ENCODE measurements at regions not wholly inside any gene's neighbourhood (a gene's known extent, or its start where the extent isn't known, plus 50 kb on each side); places are given as distances from the start of the nearest gene placed in this dataset.
"Not testable (repeated sequence)": the region's sequence is repeated elsewhere in the genome, so short reads cannot be mapped to it uniquely, and the experiment has no call there.

DNA sequence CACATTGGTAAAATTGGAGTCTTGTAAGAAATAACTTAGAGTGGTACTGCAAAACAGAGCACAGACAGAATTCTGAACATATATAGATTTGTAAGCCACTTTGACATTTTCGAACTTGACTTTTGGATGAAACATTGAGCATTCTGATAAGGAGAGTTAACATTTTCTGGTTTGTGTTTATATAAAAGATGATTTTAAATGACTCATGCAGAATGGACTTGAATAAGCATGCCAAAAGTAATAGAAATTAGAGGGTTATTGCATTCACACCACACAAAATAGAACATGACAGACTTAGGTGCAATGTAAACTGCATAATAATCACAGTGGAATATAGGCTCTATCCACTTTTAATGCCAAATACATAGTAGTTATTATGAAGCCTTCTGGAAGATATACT, 507.0 kb downstream of the DACH1 start:
- no peak for DNase-seq (ENCODE audit: low read depth, low spot score)
- Histone ChIP-seq H3K27me3 (ENCODE audit: control insufficient read depth, insufficient read depth, low read length) (no peaks in the 10 kb centered on the region), H3K27ac (ENCODE audit: low read depth, low read length) (no peak overlapping the region), H3K4me3 (ENCODE audit: low read depth, low read length) (no peak overlapping the region), H3K9me3 (ENCODE audit: control insufficient read depth, insufficient read depth, low read length) (no peaks in the 10 kb centered on the region; the same call in 1 of the 2 replicates)
- POLR2A ChIA-PET, result no interaction called here
- CTCF ChIA-PET, result no interaction called here
- TF ChIP-seq, protein P1, sequence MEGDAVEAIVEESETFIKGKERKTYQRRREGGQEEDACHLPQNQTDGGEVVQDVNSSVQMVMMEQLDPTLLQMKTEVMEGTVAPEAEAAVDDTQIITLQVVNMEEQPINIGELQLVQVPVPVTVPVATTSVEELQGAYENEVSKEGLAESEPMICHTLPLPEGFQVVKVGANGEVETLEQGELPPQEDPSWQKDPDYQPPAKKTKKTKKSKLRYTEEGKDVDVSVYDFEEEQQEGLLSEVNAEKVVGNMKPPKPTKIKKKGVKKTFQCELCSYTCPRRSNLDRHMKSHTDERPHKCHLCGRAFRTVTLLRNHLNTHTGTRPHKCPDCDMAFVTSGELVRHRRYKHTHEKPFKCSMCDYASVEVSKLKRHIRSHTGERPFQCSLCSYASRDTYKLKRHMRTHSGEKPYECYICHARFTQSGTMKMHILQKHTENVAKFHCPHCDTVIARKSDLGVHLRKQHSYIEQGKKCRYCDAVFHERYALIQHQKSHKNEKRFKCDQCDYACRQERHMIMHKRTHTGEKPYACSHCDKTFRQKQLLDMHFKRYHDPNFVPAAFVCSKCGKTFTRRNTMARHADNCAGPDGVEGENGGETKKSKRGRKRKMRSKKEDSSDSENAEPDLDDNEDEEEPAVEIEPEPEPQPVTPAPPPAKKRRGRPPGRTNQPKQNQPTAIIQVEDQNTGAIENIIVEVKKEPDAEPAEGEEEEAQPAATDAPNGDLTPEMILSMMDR (IDR thresholded peaks at IDR 0.05; ENCODE audit: low read depth, low read length), result no peak

- TF ChIP-seq, protein P1 (IDR thresholded peaks at IDR 0.05; ENCODE audit: low read depth, low read length), result no peak
- ChIA-PET CTCF (no interaction called here), POLR2A (no interaction called here)
- Histone ChIP-seq H3K27ac (ENCODE audit: low read depth, low read length) (no peak overlapping the region), H3K4me3 (ENCODE audit: low read depth, low read length) (no peak overlapping the region), H3K9me3 (ENCODE audit: control insufficient read depth, insufficient read depth, low read length) (no peaks in the 10 kb centered on the region; the same call in 1 of the 2 replicates), H3K27me3 (ENCODE audit: control insufficient read depth, insufficient read depth, low read length) (no peaks in the 10 kb centered on the region)
- no peak for DNase-seq (ENCODE audit: low read depth, low spot score)
Observed at GRCh38 chr13:71359641-71360040, 507.4 kb downstream of the DACH1 start.

DNA sequence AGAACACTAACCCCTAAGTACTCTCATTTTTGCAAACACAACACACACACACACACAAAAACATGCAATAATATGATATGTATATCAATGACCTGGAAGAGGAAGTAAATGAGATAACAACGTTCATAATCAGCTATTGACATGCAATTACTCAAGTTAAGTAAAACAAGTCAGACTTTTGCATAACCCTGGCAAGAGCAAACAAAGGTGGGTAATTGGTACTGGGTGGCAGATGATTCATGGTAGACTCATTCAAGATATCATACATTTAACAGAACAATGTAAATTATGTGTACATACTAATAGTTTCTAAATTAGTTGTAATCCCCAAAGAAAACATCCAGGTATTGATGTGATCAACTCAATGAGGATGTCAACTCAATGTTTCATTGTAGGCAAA, 508.8 kb downstream of the DACH1 start:
- Histone ChIP-seq H3K4me3 (ENCODE audit: low read depth, low read length) (no peak overlapping the region), H3K27ac (ENCODE audit: low read depth, low read length) (no peak overlapping the region), H3K27me3 (ENCODE audit: control insufficient read depth, insufficient read depth, low read length) (no peaks in the 10 kb centered on the region), H3K9me3 (ENCODE audit: control insufficient read depth, insufficient read depth, low read length) (no peaks in the 10 kb centered on the region)
- ChIA-PET POLR2A (no interaction called here), CTCF (no interaction called here)
- no peak for DNase-seq (ENCODE audit: low read depth, low spot score)
- TF ChIP-seq, protein P1 (IDR thresholded peaks at IDR 0.05; ENCODE audit: low read depth, low read length), result no peak

GRCh38 chr13:71355010-71355409, 512.0 kb downstream of the DACH1 start:
- H3K4me3 ChIP-seq (ENCODE audit: low read depth, low read length), result no peak overlapping the region
- H3K27me3 ChIP-seq (ENCODE audit: control insufficient read depth, insufficient read depth, low read length), result no peaks in the 10 kb centered on the region
- DNase-seq (ENCODE audit: low read depth, low spot score), result no peak
- TF ChIP-seq, protein P1 (IDR thresholded peaks at IDR 0.05; ENCODE audit: low read depth, low read length), result no peak
- CTCF ChIA-PET, result no interaction called here
- POLR2A ChIA-PET, result no interaction called here
- no peaks in the 10 kb centered on the region for H3K9me3 ChIP-seq (ENCODE audit: control insufficient read depth, insufficient read depth, low read length)
- no peak overlapping the region for H3K27ac ChIP-seq (ENCODE audit: low read depth, low read length)

DNA sequence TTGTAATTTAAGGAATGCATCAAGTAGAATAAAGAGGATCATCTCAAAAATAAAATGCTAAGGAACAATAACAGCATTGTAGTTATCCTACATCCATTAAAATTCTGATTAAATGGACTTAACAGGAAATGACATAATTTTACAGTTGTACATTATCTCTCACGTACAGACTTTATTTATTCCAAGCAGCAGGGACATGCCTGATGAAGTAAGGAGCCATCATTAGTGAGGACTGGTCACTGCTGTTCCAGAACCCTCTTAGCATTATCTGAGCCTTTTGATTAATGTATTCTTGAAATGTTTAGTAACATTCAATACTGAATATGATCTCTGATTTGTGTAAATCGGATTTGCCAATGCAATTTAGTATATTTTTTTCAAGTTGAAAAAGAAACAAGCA, 516.1 kb downstream of the DACH1 start:
- H3K27ac ChIP-seq (ENCODE audit: low read depth, low read length), result no peak overlapping the region
- TF ChIP-seq, protein P1 (IDR thresholded peaks at IDR 0.05; ENCODE audit: low read depth, low read length), result no peak
- DNase-seq (ENCODE audit: low read depth, low spot score), result no peak
- CTCF ChIA-PET, result no interaction called here
- H3K27me3 ChIP-seq (ENCODE audit: control insufficient read depth, insufficient read depth, low read length), result no peaks in the 10 kb centered on the region
- POLR2A ChIA-PET, result no interaction called here
- no peak overlapping the region for H3K4me3 ChIP-seq (ENCODE audit: low read depth, low read length)
- H3K9me3 ChIP-seq (ENCODE audit: control insufficient read depth, insufficient read depth, low read length), result no peaks in the 10 kb centered on the region

DNA sequence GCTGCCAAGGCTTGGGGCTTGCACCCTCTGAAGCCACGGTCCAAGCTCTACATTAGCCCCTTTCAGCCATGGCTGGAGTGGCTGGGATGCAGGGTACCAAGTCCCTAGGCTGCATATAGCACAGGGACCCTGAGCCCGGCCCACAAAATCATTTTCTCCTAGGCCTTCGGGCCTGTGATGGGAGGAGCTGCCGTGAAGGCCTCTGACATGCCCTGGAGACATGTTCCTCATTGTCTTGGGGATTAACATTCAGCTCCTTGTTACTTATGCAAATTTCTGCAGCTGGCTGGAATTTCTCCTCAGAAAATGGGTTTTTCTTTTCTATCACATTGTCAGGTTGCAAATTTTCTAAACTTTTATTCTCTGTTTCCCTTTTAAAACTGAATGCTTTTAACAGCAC, 521.1 kb downstream of the DACH1 start:
- H3K27me3 ChIP-seq (ENCODE audit: control insufficient read depth, insufficient read depth, low read length); H3K27ac ChIP-seq (ENCODE audit: low read depth, low read length); CTCF ChIA-PET; POLR2A ChIA-PET; DNase-seq (ENCODE audit: low read depth, low spot score); H3K4me3 ChIP-seq (ENCODE audit: low read depth, low read length); H3K9me3 ChIP-seq (ENCODE audit: control insufficient read depth, insufficient read depth, low read length): not testable (repeated sequence)
